IPS-NIHi7 (cell line): ENCODE measurements at regions not wholly inside any gene's neighbourhood (a gene's known extent, or its start where the extent isn't known, plus 50 kb on each side); places are given as distances from the start of the nearest gene placed in this dataset.

Source experiments
- DNase-seq: peaks from one replicate; pipeline ENCODE4 v3.0.0; 2012; ENCODE audit warnings: mixed read lengths; ENCODE audit errors: extremely low spot score

GRCh38 chr5:161134083-161134482 is 282.1 kb upstream of the ATP10B start:
- no peak for DNase-seq

DNA sequence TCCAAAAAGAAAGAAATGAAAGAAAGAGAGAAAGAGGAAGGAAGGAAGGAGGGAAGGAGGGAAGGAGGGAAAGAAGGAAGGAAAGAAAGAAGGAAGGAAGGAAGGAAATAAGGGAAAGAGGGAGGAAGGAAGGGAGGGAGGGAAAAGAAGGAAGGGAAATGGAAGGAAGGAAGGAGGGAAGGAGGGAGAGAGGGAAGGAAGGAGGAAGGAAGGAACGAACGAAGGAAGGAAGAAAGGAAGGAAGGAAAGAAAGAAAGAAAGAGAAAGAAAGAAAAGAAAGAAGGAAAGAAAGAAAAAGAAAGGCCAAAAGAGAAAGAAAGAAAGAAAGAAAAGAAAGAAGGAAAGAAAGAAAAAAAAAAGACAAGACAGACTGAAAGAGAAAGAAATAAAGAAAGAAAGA is 263.9 kb upstream of the ATP10B start:
- DNase-seq: no peak

DNA sequence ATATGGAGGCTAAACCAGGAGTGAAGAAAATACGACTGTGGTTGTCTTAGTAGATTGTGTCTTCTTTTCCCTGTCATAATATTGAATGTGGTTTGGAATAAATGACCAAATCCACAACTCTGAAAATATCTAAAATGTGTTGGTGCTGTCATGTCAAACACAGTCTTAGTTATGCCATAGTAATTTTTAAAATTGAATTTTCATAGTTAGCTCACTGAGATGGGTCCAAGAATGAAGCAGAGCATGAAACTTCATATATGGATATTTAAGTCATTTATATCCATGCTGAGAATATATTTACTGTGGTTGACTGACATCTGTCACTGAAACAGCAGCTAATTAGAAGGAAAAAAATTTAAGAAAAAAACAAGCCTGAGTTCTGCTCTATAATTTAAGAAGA is 260.4 kb upstream of the ATP10B start:
- no peak for DNase-seq

GRCh38 chr5:161105525-161105924 is 253.5 kb upstream of the ATP10B start:
- DNase-seq: no peak

DNA sequence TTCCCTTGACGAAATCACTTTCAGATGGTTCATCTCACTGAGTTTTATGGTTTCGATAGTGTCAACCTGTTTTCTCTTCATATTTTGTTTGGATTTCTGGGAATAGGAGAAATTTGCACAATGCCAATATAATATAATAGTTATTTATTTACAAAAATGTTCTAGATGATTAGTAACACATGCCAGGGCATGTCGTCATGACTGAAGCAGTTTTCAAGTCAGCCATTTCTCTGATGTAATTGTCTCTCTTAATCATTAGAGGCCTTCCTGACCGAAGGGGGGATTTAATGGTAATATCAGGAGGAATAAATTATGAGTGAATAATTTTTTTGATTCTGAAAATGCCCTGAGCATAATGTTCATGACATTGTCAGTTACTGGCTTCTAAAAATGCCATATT is 246.5 kb upstream of the ATP10B start:
- DNase-seq: no peak

- no peak for DNase-seq
These were observed 244.6 kb upstream of the ATP10B start for GRCh38 chr5:161096581-161096980.

- no peak for DNase-seq
These were observed 243.9 kb upstream of the ATP10B start for GRCh38 chr5:161095953-161096352.

DNA sequence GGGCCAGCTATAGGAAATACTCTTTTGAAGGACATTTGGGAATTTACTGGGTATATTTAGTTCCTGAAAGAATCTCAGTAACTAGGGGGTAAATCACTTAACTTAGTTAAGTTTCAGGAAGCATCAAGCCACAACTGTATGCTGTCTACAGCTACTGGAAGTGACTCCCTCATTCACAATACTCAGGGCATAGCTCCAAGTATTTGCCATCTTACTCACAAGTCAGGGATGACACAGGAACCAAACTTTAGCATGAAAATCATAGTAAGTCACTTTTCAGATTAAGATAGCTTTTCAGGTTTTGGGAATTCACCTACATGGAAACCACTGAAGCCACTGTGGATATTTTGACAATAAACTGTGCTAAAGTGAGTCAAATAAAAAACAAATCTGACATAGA is 242.4 kb upstream of the ATP10B start:
- no peak for DNase-seq

- no peak for DNase-seq
These were observed 241.1 kb upstream of the ATP10B start for GRCh38 chr5:161093100-161093499.

- DNase-seq: no peak
These were observed 237.6 kb upstream of the ATP10B start for GRCh38 chr5:161089569-161089968.

DNA sequence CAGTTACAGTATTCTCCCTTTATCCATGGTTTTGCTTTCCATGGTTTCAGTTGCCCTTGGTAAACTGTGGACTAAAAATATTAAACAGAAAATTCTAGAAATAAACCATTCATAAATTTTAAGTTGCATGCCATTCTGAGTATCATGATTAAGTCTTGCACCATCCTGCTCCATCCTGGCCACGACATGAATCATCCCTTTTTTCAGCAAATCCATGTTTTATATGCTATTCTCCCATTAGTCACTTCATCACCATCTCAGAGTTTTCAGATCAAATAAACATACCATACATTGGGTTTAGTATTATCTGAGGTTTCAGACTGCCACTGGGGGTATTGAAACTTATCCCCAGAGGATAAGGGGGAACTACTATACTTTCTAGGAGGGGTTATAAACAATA is 234.4 kb upstream of the ATP10B start:
- DNase-seq: no peak

- no peak for DNase-seq
These were observed 233.0 kb upstream of the ATP10B start for GRCh38 chr5:161085056-161085455.

GRCh38 chr5:161084115-161084514 is 232.1 kb upstream of the ATP10B start:
- no peak for DNase-seq

- peak; percentile 8 for DNase-seq
These were observed 226.8 kb upstream of the ATP10B start for GRCh38 chr5:161078793-161079192.

DNA sequence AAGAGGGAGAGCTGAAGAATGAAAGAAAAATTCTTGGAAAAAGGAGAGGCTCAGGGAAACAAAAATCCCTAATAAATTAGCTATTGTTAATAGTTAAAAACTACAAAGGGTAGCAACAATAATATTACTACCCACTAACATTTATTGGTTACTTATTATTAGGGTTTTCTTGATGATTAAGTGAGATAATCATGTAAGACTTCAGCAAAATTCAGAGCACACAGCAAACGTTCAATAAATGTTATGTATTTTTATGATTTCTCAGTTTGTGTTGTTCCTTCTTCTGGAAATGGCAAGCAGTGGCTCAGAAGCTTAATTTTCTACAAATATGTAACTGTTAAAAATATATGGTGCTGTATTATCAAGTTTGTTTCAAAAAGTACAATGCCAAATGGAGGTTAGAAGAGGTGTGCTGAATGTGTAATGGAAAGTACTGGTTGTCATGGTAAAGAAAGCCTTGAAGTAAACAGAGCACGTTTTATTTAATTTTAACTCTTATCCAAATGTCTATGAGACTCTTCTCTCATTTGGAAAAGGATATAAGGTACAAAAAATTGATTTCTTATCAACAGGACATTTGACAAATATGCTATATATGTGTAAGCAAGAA is 226.0 kb upstream of the ATP10B start:
- no peak for DNase-seq

GRCh38 chr5:161077496-161077895 is 225.5 kb upstream of the ATP10B start:
- no peak for DNase-seq

GRCh38 chr5:161064781-161065180 is 212.8 kb upstream of the ATP10B start:
- DNase-seq: peak; percentile 12

DNA sequence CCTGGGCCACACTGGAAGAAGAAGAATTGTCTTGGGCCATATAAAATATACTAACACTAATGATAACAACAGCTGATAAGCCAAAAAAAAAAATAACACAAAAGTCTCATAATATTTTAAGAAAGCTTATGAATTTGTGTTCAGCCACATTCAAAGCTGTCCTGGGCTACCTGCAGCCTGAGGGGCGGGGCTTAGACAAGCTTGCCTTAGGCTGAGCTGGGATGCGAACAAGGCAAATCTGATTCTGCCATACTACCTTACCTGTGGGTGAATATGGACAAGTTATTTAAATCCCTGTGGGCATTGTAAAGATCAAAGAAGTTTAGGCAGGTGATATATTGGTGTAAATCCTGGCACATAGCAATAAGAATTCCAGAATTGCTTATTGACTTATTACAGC is 212.3 kb upstream of the ATP10B start:
- DNase-seq: peak; percentile 14

GRCh38 chr5:161058781-161059180 is 206.8 kb upstream of the ATP10B start:
- DNase-seq: no peak

DNA sequence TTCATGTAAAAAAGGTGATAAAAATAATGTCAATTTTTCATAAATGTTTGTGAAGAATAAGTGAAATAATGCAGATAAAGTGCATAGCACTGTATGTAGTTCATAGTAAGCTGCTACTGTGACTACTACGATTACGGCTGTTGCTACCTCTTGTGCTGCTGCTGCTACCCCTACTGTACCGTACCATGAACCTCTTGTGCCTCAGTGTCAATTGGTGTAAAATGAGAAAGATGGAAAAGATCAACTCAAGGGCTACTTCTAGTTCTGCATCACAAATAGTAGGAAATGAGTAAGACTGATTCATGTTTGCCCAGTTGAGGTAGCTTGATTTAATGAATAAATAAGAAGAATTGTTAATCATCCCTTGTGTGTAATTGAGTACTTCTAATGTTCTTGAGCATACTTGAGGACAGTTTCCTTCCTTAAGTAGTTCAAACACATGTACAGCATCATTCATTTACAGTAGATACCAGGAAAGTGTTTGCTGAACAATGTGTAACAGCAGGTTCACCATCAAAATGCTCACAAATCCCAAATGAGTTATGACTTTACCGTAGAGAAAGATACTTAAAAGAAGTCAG is 200.0 kb upstream of the ATP10B start:
- DNase-seq: no peak

GRCh38 chr5:161047024-161047423 is 195.0 kb upstream of the ATP10B start:
- DNase-seq: no peak

DNA sequence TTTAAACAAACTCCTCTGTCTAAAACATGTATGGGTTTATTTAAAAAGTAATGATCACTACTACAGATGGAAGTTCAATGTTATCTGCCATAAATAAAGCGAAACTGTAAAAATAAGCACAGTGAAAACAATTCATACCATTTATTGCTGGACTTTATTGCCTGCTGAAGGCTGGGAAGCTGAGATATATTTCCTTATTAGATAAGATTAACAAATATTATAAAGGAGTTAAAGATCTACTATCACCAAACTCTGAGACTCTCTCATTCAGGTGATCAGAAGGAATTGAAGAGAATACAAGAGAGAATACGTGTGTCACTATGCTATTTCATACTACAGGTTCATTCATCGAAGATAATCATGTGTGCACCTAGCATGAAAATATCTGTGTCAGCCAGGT is 190.9 kb upstream of the ATP10B start:
- DNase-seq: no peak

GRCh38 chr5:161042443-161042842 is 190.4 kb upstream of the ATP10B start:
- DNase-seq: no peak

GRCh38 chr5:161040818-161041217 is 188.8 kb upstream of the ATP10B start:
- DNase-seq: no peak
